Motor neuron (in vitro differentiated cells): ENCODE measurements at regions not wholly inside any gene's neighbourhood (a gene's known extent, or its start where the extent isn't known, plus 50 kb on each side); places are given as distances from the start of the nearest gene placed in this dataset.

ENCODE experiments used
- ATAC-seq, 8 experiments: fragments of 200-7000 bp; cut with Tn5 transposase; replicated peaks in 6 of 8; 2 replicates each; pipeline ENCODE4 v1.8.0; 2021; ENCODE audit warnings: mild to moderate bottlenecking in 8 of 8, moderate library complexity in 8 of 8
- H3K27ac ChIP-seq, 2 donors: fragments of 250-450 bp; sonication (Bioruptor Pico); 2 replicates each; pipeline ENCODE4 v1.9.0; 2021; ENCODE audit warnings: antibody characterized with exemption in 2 of 2, mild to moderate bottlenecking in 2 of 2, moderate library complexity in 1 of 2
- H3K4me1 ChIP-seq, 2 donors: fragments of 250-450 bp; sonication (Bioruptor Pico); replicated peaks in 1 of 2; 2 replicates each; pipeline ENCODE4 v1.6.1; 2021; ENCODE audit warnings: antibody characterized with exemption in 2 of 2, mild to moderate bottlenecking in 2 of 2, moderate library complexity in 1 of 2
- H3K4me3 ChIP-seq, 5 donors: fragments of 250-450 bp; sonication (Bioruptor Pico); 2 replicates each; pipeline ENCODE4 v1.9.0; 2021; ENCODE audit warnings: antibody characterized with exemption in 5 of 5, mild to moderate bottlenecking in 5 of 5, moderate library complexity in 4 of 5
- WGBS, 10 experiments: fragments of 450-650 bp; shearing (Covaris generic); methylation state at CpG; one replicate each; pipeline ENCODE4 v1.0.0; 2022; 5-methylcytosine and 5-hydroxymethylcytosine counted together
- in situ Hi-C, 9 experiments: fragments of 400-800 bp; cut with MboI; loops; one replicate each; pipeline ENCODE4 v1.15.0; 2021; ENCODE audit warnings: low sequenced_read_pairs in 9 of 9, low pct_unique_long_range_greater_than_20kb in 2 of 9; ENCODE audit not compliant: unreplicated experiment in 9 of 9

- ATAC-seq = no peak
- WGBS, 10 experiments = 56 to 100% (median 93%) methylated on average over 1 to 2 of the region's 2 CpGs; no CpG with 5 or more reads in 1 of the 10 experiments
- in situ Hi-C loops = loop anchor here in 6 of 9 experiments (10.0 kb wide), 1 partner anchor 172 kb away; no protein-coding TSS in a partner anchor
- no peak overlapping the region for H3K4me3 ChIP-seq
- H3K4me1 ChIP-seq = no peaks in the 10 kb centered on the region
- H3K27ac ChIP-seq = no peak overlapping the region
These were observed 52.0 kb upstream of the RYK start for GRCh38 chr3:134302674-134303073.

GRCh38 chr3:134300520-134300919 lies 49.9 kb upstream of the RYK start:
- H3K4me1 ChIP-seq = no peaks in the 10 kb centered on the region
- ATAC-seq = peak in 3 of 8 experiments; percentile 36 to 63 (median 53)
- 20 to 100% (median 83%) methylated on average over 1 to 3 of the region's 3 CpGs; no CpG with 5 or more reads in 5 of the 10 experiments for WGBS, 10 experiments
- in situ Hi-C loops = loop anchor here in 6 of 9 experiments (10.0 kb wide), 1 partner anchor 174 kb away; no protein-coding TSS in a partner anchor
- H3K27ac ChIP-seq = no peak overlapping the region
- H3K4me3 ChIP-seq = no peak overlapping the region
